ENCODE measurements at regions not wholly inside any gene's neighbourhood (a gene's known extent, or its start where the extent isn't known, plus 50 kb on each side); places are given as distances from the start of the nearest gene placed in this dataset.

DNA sequence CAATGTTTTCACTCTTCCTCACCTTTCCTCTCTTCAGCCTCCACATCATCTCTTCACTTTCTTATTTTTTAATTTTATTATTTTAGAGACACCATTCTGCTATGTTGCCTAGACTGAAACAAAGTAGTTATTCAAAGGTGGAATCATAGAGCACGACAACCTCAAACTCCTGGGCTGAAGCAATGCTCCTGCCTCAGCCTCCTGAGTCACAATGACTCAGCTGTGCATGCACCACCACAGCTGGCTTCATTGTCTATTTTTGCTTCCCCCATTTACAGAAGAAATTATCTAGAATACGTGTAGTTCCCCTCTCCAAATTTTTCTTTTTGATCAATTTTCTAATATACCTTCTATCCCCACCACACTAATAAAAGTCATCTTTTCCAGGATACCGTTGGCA is 911.5 kb upstream of the SOX11 start:
- TF ChIP-seq, protein P1, sequence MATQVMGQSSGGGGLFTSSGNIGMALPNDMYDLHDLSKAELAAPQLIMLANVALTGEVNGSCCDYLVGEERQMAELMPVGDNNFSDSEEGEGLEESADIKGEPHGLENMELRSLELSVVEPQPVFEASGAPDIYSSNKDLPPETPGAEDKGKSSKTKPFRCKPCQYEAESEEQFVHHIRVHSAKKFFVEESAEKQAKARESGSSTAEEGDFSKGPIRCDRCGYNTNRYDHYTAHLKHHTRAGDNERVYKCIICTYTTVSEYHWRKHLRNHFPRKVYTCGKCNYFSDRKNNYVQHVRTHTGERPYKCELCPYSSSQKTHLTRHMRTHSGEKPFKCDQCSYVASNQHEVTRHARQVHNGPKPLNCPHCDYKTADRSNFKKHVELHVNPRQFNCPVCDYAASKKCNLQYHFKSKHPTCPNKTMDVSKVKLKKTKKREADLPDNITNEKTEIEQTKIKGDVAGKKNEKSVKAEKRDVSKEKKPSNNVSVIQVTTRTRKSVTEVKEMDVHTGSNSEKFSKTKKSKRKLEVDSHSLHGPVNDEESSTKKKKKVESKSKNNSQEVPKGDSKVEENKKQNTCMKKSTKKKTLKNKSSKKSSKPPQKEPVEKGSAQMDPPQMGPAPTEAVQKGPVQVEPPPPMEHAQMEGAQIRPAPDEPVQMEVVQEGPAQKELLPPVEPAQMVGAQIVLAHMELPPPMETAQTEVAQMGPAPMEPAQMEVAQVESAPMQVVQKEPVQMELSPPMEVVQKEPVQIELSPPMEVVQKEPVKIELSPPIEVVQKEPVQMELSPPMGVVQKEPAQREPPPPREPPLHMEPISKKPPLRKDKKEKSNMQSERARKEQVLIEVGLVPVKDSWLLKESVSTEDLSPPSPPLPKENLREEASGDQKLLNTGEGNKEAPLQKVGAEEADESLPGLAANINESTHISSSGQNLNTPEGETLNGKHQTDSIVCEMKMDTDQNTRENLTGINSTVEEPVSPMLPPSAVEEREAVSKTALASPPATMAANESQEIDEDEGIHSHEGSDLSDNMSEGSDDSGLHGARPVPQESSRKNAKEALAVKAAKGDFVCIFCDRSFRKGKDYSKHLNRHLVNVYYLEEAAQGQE (IDR thresholded peaks at IDR 0.05; ENCODE audit: insufficient read depth in 1 of 2, low read depth in 2 of 2, low read length in 2 of 2) = no peak
- no peak for TF ChIP-seq POLR2AphosphoS5 (IDR thresholded peaks at IDR 0.05; ENCODE audit: low read depth, low read length)
